ENCODE measurements at regions not wholly inside any gene's neighbourhood (a gene's known extent, or its start where the extent isn't known, plus 50 kb on each side); places are given as distances from the start of the nearest gene placed in this dataset.

DNA sequence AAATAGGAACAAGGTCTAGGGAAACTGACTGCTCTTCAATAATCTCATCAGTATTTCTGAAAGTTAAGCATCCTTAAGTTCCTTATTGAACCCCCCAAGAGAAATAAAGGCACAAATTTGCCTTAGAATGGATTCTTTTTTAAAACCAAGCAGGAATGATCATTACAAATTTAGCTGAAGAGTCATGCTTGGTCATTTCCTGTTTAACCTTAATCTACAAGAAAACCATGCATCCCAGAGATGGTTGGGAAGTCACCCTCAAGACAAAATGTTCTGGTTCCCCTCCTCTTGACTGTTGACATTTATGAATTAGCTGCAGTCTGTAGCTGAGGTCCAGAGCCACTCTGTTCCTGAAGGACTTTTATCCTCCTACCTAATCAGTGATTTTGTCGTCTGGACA lies 291.8 kb upstream of the G2E3 start:
- TF ChIP-seq, protein P1, sequence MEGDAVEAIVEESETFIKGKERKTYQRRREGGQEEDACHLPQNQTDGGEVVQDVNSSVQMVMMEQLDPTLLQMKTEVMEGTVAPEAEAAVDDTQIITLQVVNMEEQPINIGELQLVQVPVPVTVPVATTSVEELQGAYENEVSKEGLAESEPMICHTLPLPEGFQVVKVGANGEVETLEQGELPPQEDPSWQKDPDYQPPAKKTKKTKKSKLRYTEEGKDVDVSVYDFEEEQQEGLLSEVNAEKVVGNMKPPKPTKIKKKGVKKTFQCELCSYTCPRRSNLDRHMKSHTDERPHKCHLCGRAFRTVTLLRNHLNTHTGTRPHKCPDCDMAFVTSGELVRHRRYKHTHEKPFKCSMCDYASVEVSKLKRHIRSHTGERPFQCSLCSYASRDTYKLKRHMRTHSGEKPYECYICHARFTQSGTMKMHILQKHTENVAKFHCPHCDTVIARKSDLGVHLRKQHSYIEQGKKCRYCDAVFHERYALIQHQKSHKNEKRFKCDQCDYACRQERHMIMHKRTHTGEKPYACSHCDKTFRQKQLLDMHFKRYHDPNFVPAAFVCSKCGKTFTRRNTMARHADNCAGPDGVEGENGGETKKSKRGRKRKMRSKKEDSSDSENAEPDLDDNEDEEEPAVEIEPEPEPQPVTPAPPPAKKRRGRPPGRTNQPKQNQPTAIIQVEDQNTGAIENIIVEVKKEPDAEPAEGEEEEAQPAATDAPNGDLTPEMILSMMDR (IDR thresholded peaks at IDR 0.05), result no peak
- TF ChIP-seq POLR2A (IDR thresholded peaks at IDR 0.05; ENCODE audit: low read length), result no peak
- no peak for TF ChIP-seq CEBPB (IDR thresholded peaks at IDR 0.05)
- TF ChIP-seq, protein P2, sequence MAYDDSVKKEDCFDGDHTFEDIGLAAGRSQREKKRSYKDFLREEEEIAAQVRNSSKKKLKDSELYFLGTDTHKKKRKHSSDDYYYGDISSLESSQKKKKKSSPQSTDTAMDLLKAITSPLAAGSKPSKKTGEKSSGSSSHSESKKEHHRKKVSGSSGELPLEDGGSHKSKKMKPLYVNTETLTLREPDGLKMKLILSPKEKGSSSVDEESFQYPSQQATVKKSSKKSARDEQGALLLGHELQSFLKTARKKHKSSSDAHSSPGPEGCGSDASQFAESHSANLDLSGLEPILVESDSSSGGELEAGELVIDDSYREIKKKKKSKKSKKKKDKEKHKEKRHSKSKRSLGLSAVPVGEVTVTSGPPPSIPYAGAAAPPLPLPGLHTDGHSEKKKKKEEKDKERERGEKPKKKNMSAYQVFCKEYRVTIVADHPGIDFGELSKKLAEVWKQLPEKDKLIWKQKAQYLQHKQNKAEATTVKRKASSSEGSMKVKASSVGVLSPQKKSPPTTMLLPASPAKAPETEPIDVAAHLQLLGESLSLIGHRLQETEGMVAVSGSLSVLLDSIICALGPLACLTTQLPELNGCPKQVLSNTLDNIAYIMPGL (CRISPR knock-in tag; IDR thresholded peaks at IDR 0.05; ENCODE audit: borderline replicate concordance), result no peak
- TF ChIP-seq MYC (IDR thresholded peaks at IDR 0.05; ENCODE audit: borderline replicate concordance, low read length), result no peak
